Sigmoid colon (tissue), 6 donors: ENCODE measurements at regions not wholly inside any gene's neighbourhood (a gene's known extent, or its start where the extent isn't known, plus 50 kb on each side); places are given as distances from the start of the nearest gene placed in this dataset.

ENCODE experiments used
- DNase-seq: peaks from one replicate; pipeline ENCODE4 v3.0.0-alpha.2; 2019
- H3K27ac ChIP-seq, 4 donors: fragments of 200-600 bp; sonication (generic); one replicate each; pipeline ENCODE4 v1.5.1; 2016 to 2019; ENCODE audit warnings: mild to moderate bottlenecking in 1 of 4
- H3K27me3 ChIP-seq, 3 donors: fragments of 200-600 bp; sonication (generic); one replicate each; pipeline ENCODE4 v1.5.1; 2019; ENCODE audit warnings: mild to moderate bottlenecking in 1 of 3
- H3K36me3 ChIP-seq, 4 donors: fragments of 200-600 bp; sonication (generic); one replicate each; pipeline ENCODE4 v1.5.1; 2016 to 2019
- H3K4me1 ChIP-seq, 4 donors: fragments of 200-600 bp; sonication (generic); one replicate each; pipeline ENCODE4 v1.5.1; 2017 to 2019
- H3K4me3 ChIP-seq, 4 donors: fragments of 200-600 bp; sonication (generic); one replicate each; pipeline ENCODE4 v1.5.1; 2017 to 2019; ENCODE audit warnings: mild to moderate bottlenecking in 2 of 4, moderate library complexity in 1 of 4
- H3K9me3 ChIP-seq, 4 donors: fragments of 200-600 bp in 3 of 4; sonication (generic) in 3 of 4; one replicate each; pipeline versions ENCODE4 v1.5.1 to v1.6.1; 2013 to 2019
- EP300 ChIP-seq, 4 donors: sonication (generic); formaldehyde crosslinking; IDR thresholded peaks; one replicate each; pipeline ENCODE4 v1.6.1; 2017; ENCODE audit warnings: antibody characterized with exemption in 4 of 4
- POLR2A ChIP-seq, 2 donors: fragments of 450-650 bp; IDR thresholded peaks; one replicate each; pipeline ENCODE4 v1.6.1; 2016; ENCODE audit warnings: antibody characterized with exemption in 2 of 2, mild to moderate bottlenecking in 2 of 2, moderate library complexity in 2 of 2
- POLR2AphosphoS5 ChIP-seq, 4 donors: sonication (generic); formaldehyde crosslinking; IDR thresholded peaks; one replicate each; pipeline ENCODE4 v1.6.1; 2017; ENCODE audit warnings: antibody characterized with exemption in 4 of 4
- WGBS, 2 donors: extraction: QIAGEN DNeasy Blood & Tissue Kit; methylation state at CpG; one replicate each; pipeline ENCODE4 v1.1.7; 2013; 5-methylcytosine and 5-hydroxymethylcytosine counted together
- intact Hi-C: fragments of 100-400 bp; cut with DNase I; formaldehyde crosslinking; loops from one replicate; pipeline ENCODE4 v1.15.1; 2023
- TF ChIP-seq, protein P1 (sequence below), 4 experiments: fragments of 450-650 bp in 3 of 4; fragments of 200-600 bp in 1 of 4; IDR thresholded peaks; one replicate each; pipeline ENCODE4 v1.5.1; 2016 to 2019; ENCODE audit warnings: antibody characterized with exemption in 4 of 4, mild to moderate bottlenecking in 3 of 4, moderate library complexity in 2 of 4
- donor health status: healthy with polysubstance abuse.
- donor health status: healthy.

DNA sequence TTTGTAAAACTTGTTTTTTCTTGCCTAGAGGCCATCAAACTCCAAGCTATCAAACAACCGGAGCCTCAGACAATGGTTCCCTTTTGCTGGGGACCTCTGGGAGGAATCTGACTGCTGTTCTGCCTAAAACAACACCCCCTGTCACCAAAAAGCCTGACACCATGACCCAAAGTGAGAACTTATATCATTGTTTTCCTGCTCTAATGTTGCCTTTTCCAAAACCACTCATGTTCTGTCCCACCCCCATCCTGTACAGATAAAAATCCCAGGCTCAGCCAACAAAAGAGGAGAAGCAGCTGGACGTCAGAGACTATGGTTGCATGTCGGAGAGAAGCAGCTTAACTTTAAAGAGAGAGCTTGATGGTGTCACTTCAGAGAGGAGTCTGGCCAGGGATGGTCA lies 327.2 kb upstream of the CXADR start:
- Histone ChIP-seq H3K36me3 (no peaks in the 10 kb centered on the region), H3K4me1 (no peaks in the 10 kb centered on the region), H3K27ac (no peak overlapping the region), H3K4me3 (no peak overlapping the region), H3K9me3 (peaks cover 0 to 4% (median 2%) of the 10 kb centered on the region in 4 donors), H3K27me3 (no peaks in the 10 kb centered on the region)
- TF ChIP-seq POLR2A (IDR thresholded peaks at IDR 0.05) (no peak), POLR2AphosphoS5 (IDR thresholded peaks at IDR 0.05) (no peak), EP300 (IDR thresholded peaks at IDR 0.05) (no peak)
- TF ChIP-seq, protein P1, sequence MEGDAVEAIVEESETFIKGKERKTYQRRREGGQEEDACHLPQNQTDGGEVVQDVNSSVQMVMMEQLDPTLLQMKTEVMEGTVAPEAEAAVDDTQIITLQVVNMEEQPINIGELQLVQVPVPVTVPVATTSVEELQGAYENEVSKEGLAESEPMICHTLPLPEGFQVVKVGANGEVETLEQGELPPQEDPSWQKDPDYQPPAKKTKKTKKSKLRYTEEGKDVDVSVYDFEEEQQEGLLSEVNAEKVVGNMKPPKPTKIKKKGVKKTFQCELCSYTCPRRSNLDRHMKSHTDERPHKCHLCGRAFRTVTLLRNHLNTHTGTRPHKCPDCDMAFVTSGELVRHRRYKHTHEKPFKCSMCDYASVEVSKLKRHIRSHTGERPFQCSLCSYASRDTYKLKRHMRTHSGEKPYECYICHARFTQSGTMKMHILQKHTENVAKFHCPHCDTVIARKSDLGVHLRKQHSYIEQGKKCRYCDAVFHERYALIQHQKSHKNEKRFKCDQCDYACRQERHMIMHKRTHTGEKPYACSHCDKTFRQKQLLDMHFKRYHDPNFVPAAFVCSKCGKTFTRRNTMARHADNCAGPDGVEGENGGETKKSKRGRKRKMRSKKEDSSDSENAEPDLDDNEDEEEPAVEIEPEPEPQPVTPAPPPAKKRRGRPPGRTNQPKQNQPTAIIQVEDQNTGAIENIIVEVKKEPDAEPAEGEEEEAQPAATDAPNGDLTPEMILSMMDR (IDR thresholded peaks at IDR 0.05): no peak
- intact Hi-C loops: no loop called here
- 74 to 79% methylated on average over 3 of the region's 3 CpGs for WGBS, 2 donors
- DNase-seq: no peak

DNA sequence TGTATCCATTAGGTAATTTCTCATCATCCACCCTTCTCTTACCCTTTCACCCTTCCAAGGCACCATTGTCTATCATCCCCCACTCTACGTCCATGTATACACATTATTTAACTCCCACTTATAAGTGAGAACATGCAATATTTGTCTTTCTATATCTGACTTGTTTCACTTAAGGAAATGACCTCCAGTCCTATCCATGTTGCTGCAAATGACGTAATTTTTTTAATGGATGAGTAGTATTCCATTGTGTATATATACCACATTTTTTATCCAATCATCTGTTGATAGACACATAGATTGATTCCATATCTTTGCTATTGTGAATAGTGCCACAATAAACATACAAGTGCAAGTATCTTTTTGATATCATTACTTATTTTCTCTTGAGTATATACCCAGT lies 322.9 kb upstream of the CXADR start:
- WGBS, 2 donors: 80 to 90% methylated on average over 2 of the region's 2 CpGs
- Histone ChIP-seq H3K27me3 (no peaks in the 10 kb centered on the region), H3K9me3 (peaks cover 0 to 12% (median 3%) of the 10 kb centered on the region in 4 donors), H3K27ac (no peak overlapping the region), H3K36me3 (no peaks in the 10 kb centered on the region), H3K4me3 (no peak overlapping the region), H3K4me1 (no peaks in the 10 kb centered on the region)
- TF ChIP-seq POLR2A (IDR thresholded peaks at IDR 0.05) (no peak), POLR2AphosphoS5 (IDR thresholded peaks at IDR 0.05) (no peak), EP300 (IDR thresholded peaks at IDR 0.05) (no peak)
- TF ChIP-seq, protein P1 (IDR thresholded peaks at IDR 0.05): no peak
- intact Hi-C loops: no loop called here
- no peak for DNase-seq

GRCh38 chr21:17191346-17191993 lies 321.4 kb upstream of the CXADR start:
- 85 to 92% methylated on average over 1 of the region's 1 CpG for WGBS, 2 donors
- Histone ChIP-seq H3K27ac (no peak overlapping the region), H3K27me3 (no peaks in the 10 kb centered on the region), H3K36me3 (no peaks in the 10 kb centered on the region), H3K4me3 (no peak overlapping the region), H3K9me3 (peaks cover 0 to 8% (median 1%) of the 10 kb centered on the region in 4 donors), H3K4me1 (peaks cover 0 to 6% (median 2%) of the 10 kb centered on the region in 4 donors)
- TF ChIP-seq POLR2A (IDR thresholded peaks at IDR 0.05) (no peak), POLR2AphosphoS5 (IDR thresholded peaks at IDR 0.05) (no peak), EP300 (IDR thresholded peaks at IDR 0.05) (no peak)
- TF ChIP-seq, protein P1 (IDR thresholded peaks at IDR 0.05): no peak
- intact Hi-C loops: no loop called here
- DNase-seq: no peak

DNA sequence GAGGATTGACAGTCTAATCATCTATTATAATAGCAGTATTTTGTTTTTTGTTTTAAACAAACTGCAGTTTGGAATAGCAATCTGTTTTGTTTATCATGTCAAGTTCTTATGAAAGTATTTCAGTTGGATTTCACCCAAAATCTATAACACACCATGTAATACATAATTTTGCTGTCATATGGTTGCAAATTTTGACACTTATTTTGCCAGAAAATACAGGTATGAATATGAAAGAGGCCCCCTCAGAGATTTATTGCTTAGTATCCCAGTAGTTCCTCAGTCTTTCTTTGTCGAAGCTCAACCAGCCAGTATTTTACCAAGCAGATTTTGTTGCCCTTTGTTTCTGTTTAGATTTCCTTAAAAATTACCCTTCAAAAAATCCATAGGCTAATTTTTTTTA lies 317.5 kb upstream of the CXADR start:
- TF ChIP-seq POLR2A (IDR thresholded peaks at IDR 0.05) (no peak), EP300 (IDR thresholded peaks at IDR 0.05) (no peak), POLR2AphosphoS5 (IDR thresholded peaks at IDR 0.05) (no peak)
- TF ChIP-seq, protein P1 (IDR thresholded peaks at IDR 0.05): no peak
- H3K9me3 ChIP-seq: peaks cover 0 to 8% (median 1%) of the 10 kb centered on the region in 4 donors
- 62 to 73% methylated on average over 1 of the region's 1 CpG for WGBS, 2 donors
- H3K4me1 ChIP-seq: peaks cover 0 to 15% (median 9%) of the 10 kb centered on the region in 4 donors
- no peak overlapping the region for H3K4me3 ChIP-seq
- intact Hi-C loops: no loop called here
- H3K27ac ChIP-seq: no peak overlapping the region
- H3K36me3 ChIP-seq: no peaks in the 10 kb centered on the region
- H3K27me3 ChIP-seq: no peaks in the 10 kb centered on the region
- DNase-seq: no peak

- TF ChIP-seq, protein P1 (IDR thresholded peaks at IDR 0.05): no peak
- no peak for TF ChIP-seq POLR2AphosphoS5 (IDR thresholded peaks at IDR 0.05)
- TF ChIP-seq POLR2A (IDR thresholded peaks at IDR 0.05): no peak
- no peak for TF ChIP-seq EP300 (IDR thresholded peaks at IDR 0.05)
- no peak overlapping the region for H3K4me3 ChIP-seq
- no peaks in the 10 kb centered on the region for H3K36me3 ChIP-seq
- no peak overlapping the region for H3K27ac ChIP-seq
- no peaks in the 10 kb centered on the region for H3K27me3 ChIP-seq
- 14 to 41% methylated on average over 1 of the region's 1 CpG for WGBS, 2 donors
- DNase-seq: no peak
- intact Hi-C loops: no loop called here
- peaks cover 0 to 8% (median 1%) of the 10 kb centered on the region in 4 donors for H3K9me3 ChIP-seq
- H3K4me1 ChIP-seq: peaks cover 0 to 15% (median 9%) of the 10 kb centered on the region in 4 donors
Measured at GRCh38 chr21:17195976-17196375, 316.9 kb upstream of the CXADR start.
